Mononuclear cell (primary cell): ENCODE measurements at regions not wholly inside any gene's neighbourhood (a gene's known extent, or its start where the extent isn't known, plus 50 kb on each side); places are given as distances from the start of the nearest gene placed in this dataset.

ENCODE experiments used
- H3K27me3 ChIP-seq: 2 replicates; pipeline ENCODE4 v1.6.0; 2011; ENCODE audit warnings: low read length, control low read depth; ENCODE audit not compliant: insufficient read depth
- H3K4me1 ChIP-seq: 2 replicates; pipeline ENCODE4 v1.5.1; 2011; ENCODE audit warnings: mild to moderate bottlenecking, low read length, control low read depth; ENCODE audit not compliant: insufficient read depth
- H3K4me3 ChIP-seq: 2 replicates; pipeline ENCODE4 v1.5.1; 2011; ENCODE audit warnings: mild to moderate bottlenecking, low read length, moderate library complexity
- H3K9me3 ChIP-seq: 2 replicates; pipeline ENCODE4 v1.5.1; 2011; ENCODE audit warnings: low read depth, mild to moderate bottlenecking, control low read depth, low read length

DNA sequence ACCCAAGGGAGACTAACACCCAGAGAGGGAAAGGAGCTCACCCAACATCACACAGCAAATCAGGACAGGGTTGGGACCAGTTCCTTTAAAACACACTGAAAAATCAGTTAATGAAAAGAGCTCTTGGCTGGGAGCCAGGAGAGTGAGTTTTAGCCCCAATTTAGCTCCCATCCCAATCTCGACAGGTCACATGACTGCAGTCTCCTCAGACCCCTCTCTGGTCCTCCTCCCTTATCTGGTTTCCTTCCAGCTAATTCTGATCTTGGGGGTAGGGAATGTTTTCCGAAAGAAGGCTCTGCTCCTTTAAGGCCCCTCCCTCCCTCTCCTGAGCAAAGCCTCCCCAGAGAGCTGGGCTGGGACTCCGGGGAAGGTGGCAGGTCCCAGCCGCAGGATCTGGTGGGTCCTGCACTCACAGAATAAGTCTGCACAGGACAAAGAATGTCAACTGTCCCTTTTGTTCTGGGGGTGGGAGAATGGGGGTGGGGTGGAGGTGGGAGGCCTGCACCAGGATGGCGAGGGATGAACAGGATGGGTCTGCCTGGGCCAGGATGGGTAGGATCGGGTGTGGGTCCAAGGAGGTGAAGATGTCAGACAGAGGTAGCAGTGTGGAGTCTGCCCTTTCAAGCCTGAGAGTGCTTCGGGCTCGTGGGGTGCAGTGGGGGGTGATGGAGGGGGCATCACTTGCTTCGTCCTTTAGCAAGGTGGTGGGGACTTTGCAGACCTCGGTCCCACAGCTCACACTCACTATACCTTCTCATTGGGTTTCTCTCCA is 57.3 kb upstream of the SSBP3 start:
- Histone ChIP-seq H3K27me3 (no peaks in the 10 kb centered on the region), H3K4me1 (peaks cover 35% of the 10 kb centered on the region), H3K9me3 (no peaks in the 10 kb centered on the region), H3K4me3 (no peak overlapping the region)

GRCh38 chr1:54462597-54463258 is 56.5 kb upstream of the SSBP3 start:
- H3K27me3 ChIP-seq, result no peaks in the 10 kb centered on the region
- H3K4me1 ChIP-seq, result peaks cover 35% of the 10 kb centered on the region
- H3K9me3 ChIP-seq, result no peaks in the 10 kb centered on the region
- H3K4me3 ChIP-seq, result no peak overlapping the region

DNA sequence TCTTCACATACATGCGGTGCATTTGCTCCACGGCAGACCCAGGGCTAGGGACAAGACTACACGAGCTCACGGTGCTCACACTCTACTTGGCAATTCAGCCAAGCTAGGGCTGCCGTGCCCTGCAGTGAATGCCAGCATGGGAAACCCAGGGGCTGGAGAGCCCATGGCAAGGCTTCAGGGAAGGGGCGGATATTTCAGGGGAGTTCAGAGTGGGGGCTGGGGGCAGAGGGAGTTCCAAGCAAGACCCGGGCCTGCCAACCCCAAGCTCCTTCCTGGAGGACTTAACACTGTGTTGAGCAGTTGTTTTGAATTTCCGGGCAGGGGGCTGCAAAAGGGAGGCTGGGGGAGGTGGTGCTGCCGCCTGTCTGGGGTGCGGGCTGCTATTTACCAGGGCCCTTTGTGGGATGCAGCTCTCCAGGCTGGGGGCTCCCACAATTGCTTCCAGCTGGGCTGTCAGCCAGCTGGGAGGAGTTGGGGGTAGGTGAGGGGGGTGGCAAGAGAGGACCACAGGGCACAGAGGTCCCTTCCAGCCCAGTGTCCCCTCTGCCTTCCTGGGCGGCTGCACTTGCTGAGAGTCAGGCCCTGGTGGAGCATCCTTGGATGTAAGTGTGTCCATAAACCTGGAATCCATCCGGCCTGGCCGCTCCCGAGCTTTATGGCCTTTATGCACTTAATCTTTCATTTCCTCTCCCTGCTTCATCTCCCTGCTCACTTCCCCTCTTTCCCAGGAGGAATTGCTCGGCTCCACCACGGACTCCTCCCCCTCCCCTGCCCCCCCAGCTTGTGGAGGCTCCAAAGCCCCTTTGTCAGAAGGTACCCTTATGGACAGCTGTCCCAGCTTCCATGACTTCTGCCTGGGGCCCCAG is 55.8 kb upstream of the SSBP3 start:
- Histone ChIP-seq H3K9me3 (no peaks in the 10 kb centered on the region), H3K4me1 (peaks cover 35% of the 10 kb centered on the region), H3K4me3 (no peak overlapping the region), H3K27me3 (no peaks in the 10 kb centered on the region)

DNA sequence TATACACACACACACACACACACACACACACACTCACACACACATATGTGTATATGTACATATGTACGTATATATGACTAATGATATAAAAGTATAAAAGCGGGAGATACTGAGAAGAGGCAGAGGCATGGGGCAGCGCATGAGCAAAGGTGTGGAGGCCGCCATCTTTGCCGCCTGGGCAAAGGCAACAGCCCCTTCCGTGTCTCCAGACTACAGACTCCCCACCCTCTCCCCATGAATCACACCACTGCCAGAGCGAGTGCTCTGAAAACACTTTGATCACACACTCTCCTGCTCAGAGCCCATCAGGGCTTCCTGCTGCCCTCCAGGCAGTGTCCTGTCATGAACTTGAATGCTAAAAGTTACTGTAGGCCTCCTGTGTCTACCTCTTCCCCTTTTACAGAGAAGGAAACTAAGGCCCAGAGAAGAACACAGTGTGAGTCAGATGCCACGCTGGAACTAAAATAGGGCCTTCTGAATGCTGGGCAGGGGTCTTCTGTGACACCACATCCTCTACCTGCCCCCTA is 54.7 kb upstream of the SSBP3 start:
- H3K9me3 ChIP-seq, result no peaks in the 10 kb centered on the region
- H3K27me3 ChIP-seq, result no peaks in the 10 kb centered on the region
- H3K4me3 ChIP-seq, result no peak overlapping the region
- peaks cover 35% of the 10 kb centered on the region for H3K4me1 ChIP-seq

DNA sequence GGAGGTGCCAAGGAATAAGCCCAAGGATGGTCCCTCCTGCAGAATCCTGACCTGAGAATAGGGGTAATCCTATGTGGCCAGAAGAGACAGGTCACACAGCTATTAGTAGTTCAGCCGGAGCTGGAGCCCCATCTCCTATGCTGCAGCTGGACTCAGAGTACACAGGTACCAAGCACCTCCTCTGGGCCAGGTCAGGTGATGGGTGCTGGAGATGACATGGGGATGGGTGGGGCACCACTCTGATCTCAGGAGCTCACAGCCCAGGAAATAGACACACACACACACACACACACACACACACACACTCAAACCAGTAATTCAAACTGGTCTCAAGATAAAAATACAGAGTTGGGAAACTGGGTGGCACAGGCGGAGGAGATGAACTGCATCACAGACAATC is 54.2 kb upstream of the SSBP3 start:
- Histone ChIP-seq H3K4me1 (peaks cover 35% of the 10 kb centered on the region), H3K4me3 (no peak overlapping the region)

GRCh38 chr1:54459726-54460191 is 53.6 kb upstream of the SSBP3 start:
- no peak overlapping the region for H3K4me3 ChIP-seq
- peaks cover 31% of the 10 kb centered on the region for H3K4me1 ChIP-seq
- no peaks in the 10 kb centered on the region for H3K9me3 ChIP-seq
- H3K27me3 ChIP-seq, result no peaks in the 10 kb centered on the region

More for the DNA sequence above, 54.2 kb upstream of the SSBP3 start:
- Histone ChIP-seq H3K27me3 (no peaks in the 10 kb centered on the region), H3K9me3 (no peaks in the 10 kb centered on the region)

- H3K9me3 ChIP-seq, result no peaks in the 10 kb centered on the region
- no peak overlapping the region for H3K4me3 ChIP-seq
- no peaks in the 10 kb centered on the region for H3K27me3 ChIP-seq
- H3K4me1 ChIP-seq, result peaks cover 25% of the 10 kb centered on the region
Measured at GRCh38 chr1:54459140-54459539, 52.9 kb upstream of the SSBP3 start.

- no peak overlapping the region for H3K4me3 ChIP-seq
- peaks cover 16% of the 10 kb centered on the region for H3K4me1 ChIP-seq
- no peaks in the 10 kb centered on the region for H3K27me3 ChIP-seq
- no peaks in the 10 kb centered on the region for H3K9me3 ChIP-seq
Measured at GRCh38 chr1:54456921-54457529, 50.8 kb upstream of the SSBP3 start.

GRCh38 chr1:54456361-54456760 is 50.2 kb upstream of the SSBP3 start:
- no peaks in the 10 kb centered on the region for H3K27me3 ChIP-seq
- H3K4me3 ChIP-seq, result no peak overlapping the region
- peaks cover 16% of the 10 kb centered on the region for H3K4me1 ChIP-seq
- no peaks in the 10 kb centered on the region for H3K9me3 ChIP-seq
